PC-3 (cell line): ENCODE measurements at regions not wholly inside any gene's neighbourhood (a gene's known extent, or its start where the extent isn't known, plus 50 kb on each side); places are given as distances from the start of the nearest gene placed in this dataset.

ENCODE experiments used
- ATAC-seq: fragments of 200-7000 bp; cut with Tn5 transposase; 2 replicates; pipeline ENCODE4 v1.9.1; 2020; ENCODE audit warnings: mild to moderate bottlenecking, moderate library complexity
- BruUV-seq: library from RNA; stranded (reverse); fragments of 400-500 nt; replicated peaks from 2 replicates; lab custom pipeline; 2021; lab: Mats Ljungman, UMichigan
- CTCF ChIA-PET: fragments of 300-600 bp; sonication (Branson Sonifier 250); formaldehyde crosslinking; loops from one replicate; lab custom pipeline; 2022; ENCODE audit warnings: antibody characterized with exemption; lab: Charles Lee
- POLR2A ChIA-PET: fragments of 300-600 bp; sonication (Branson Sonifier 250); formaldehyde crosslinking; loops from one replicate; lab custom pipeline; 2022; ENCODE audit warnings: antibody characterized with exemption; ENCODE audit not compliant: unreplicated experiment; lab: Charles Lee
- DNase-seq: peaks from one replicate; pipeline ENCODE4 v3.0.0-alpha.2; 2015
- H2AFZ ChIP-seq: fragments of 300-600 bp; sonication (generic); 2 replicates; pipeline ENCODE4 v1.6.0; 2016; ENCODE audit warnings: antibody characterized with exemption, low read length
- H3F3A ChIP-seq: fragments of 300-600 bp; sonication (generic); one replicate; pipeline ENCODE4 v1.6.0; 2017; ENCODE audit warnings: antibody characterized with exemption, low read length, control low read depth, mild to moderate bottlenecking; ENCODE audit not compliant: unreplicated experiment
- H3K27ac ChIP-seq: fragments of 300-600 bp; sonication (generic); 2 replicates; pipeline ENCODE4 v1.5.1; 2016; ENCODE audit warnings: mild to moderate bottlenecking, low read length
- H3K27me3 ChIP-seq: fragments of 300-600 bp; sonication (generic); 2 replicates; pipeline ENCODE4 v1.6.1; 2016; ENCODE audit warnings: low read length, mixed read lengths
- H3K36me3 ChIP-seq: fragments of 300-600 bp; sonication (generic); 2 replicates; pipeline ENCODE4 v1.6.1; 2016; ENCODE audit warnings: low read depth, mixed run types, low read length, mixed read lengths
- H3K4me1 ChIP-seq: fragments of 300-600 bp; sonication (generic); 2 replicates; pipeline ENCODE4 v1.5.1; 2016; ENCODE audit warnings: low read length; ENCODE audit not compliant: insufficient read depth
- H3K4me2 ChIP-seq: fragments of 300-600 bp; sonication (generic); 2 replicates; pipeline ENCODE4 v1.6.0; 2016; ENCODE audit warnings: low read length
- H3K4me3 ChIP-seq: fragments of 300-600 bp; sonication (generic); 2 replicates; pipeline ENCODE4 v1.5.1; 2016; ENCODE audit warnings: mild to moderate bottlenecking, low read length, mixed read lengths
- H3K79me2 ChIP-seq: fragments of 300-600 bp; sonication (generic); 2 replicates; pipeline ENCODE4 v1.6.1; 2017; ENCODE audit warnings: low read length, mixed read lengths
- H3K9ac ChIP-seq: fragments of 300-600 bp; sonication (generic); 2 replicates; pipeline ENCODE4 v1.6.0; 2016; ENCODE audit warnings: mild to moderate bottlenecking, low read length
- H3K9me2 ChIP-seq: fragments of 300-600 bp; sonication (generic); replicated peaks from 2 replicates; pipeline ENCODE4 v1.6.1; 2016; ENCODE audit warnings: mixed run types, low read length, mixed read lengths
- H3K9me3 ChIP-seq: fragments of 300-600 bp; sonication (generic); 2 replicates; pipeline ENCODE4 v1.6.1; 2016; ENCODE audit warnings: low read length, mixed read lengths
- H4K20me1 ChIP-seq: fragments of 300-600 bp; sonication (generic); 2 replicates; pipeline ENCODE4 v1.6.1; 2016; ENCODE audit warnings: low read length, mixed read lengths
- EZH2 ChIP-seq: fragments of 300-600 bp; sonication (generic); IDR thresholded peaks from one replicate; pipeline ENCODE4 v1.6.1; 2017; ENCODE audit warnings: antibody characterized with exemption, mild to moderate bottlenecking, low read length; ENCODE audit not compliant: unreplicated experiment
- EZH2phosphoT487 ChIP-seq: fragments of 300-600 bp; sonication (generic); IDR thresholded peaks from 2 replicates; pipeline ENCODE4 v1.6.1; 2018; ENCODE audit warnings: mild to moderate bottlenecking, antibody characterized with exemption, low read length, borderline replicate concordance
- intact Hi-C: fragments of 100-400 bp; cut with micrococcal nuclease; formaldehyde crosslinking; loops from 2 replicates; pipeline ENCODE4 v1.9.0; 2023
- TF ChIP-seq, protein P1 (sequence below): fragments of 300-600 bp; sonication (generic); conservative IDR thresholded peaks from 2 replicates; pipeline ENCODE4 v1.5.1; 2017; ENCODE audit warnings: antibody characterized with exemption, low read depth, mild to moderate bottlenecking, low read length

DNA sequence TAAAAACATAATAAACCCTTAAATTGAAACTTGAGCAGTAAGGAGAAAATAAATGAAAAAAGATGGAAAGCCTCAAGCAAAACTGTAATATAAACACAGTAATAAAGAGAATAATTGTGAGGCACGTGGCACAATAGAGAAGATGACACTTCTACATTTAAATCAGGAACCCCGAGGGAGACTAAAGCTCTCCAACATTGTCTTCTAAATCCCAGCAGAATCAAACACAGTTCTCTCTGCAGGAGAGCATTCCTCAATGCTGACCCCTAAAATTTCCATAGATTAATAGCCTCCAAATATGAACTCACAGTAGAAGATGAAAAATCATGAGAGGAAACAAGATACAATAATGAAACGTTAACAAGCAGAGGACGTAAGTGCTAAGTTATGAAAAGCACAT is 721.2 kb upstream of the COX7C start:
- H3K4me1 ChIP-seq = no peaks in the 10 kb centered on the region
- H3K36me3 ChIP-seq = no peaks in the 10 kb centered on the region
- H3K27ac ChIP-seq = no peak overlapping the region
- POLR2A ChIA-PET = no interaction called here
- H2AFZ ChIP-seq = no peak overlapping the region
- no peak for ATAC-seq
- no peaks in the 10 kb centered on the region for H3K9me3 ChIP-seq
- BruUV-seq = no TSS peak
- no peak for DNase-seq
- no peaks in the 10 kb centered on the region for H3K9me2 ChIP-seq
- no peaks in the 10 kb centered on the region for H3K79me2 ChIP-seq
- intact Hi-C loops = no loop called here
- TF ChIP-seq EZH2 = no peak
- no peak for TF ChIP-seq EZH2phosphoT487
- TF ChIP-seq, protein P1, sequence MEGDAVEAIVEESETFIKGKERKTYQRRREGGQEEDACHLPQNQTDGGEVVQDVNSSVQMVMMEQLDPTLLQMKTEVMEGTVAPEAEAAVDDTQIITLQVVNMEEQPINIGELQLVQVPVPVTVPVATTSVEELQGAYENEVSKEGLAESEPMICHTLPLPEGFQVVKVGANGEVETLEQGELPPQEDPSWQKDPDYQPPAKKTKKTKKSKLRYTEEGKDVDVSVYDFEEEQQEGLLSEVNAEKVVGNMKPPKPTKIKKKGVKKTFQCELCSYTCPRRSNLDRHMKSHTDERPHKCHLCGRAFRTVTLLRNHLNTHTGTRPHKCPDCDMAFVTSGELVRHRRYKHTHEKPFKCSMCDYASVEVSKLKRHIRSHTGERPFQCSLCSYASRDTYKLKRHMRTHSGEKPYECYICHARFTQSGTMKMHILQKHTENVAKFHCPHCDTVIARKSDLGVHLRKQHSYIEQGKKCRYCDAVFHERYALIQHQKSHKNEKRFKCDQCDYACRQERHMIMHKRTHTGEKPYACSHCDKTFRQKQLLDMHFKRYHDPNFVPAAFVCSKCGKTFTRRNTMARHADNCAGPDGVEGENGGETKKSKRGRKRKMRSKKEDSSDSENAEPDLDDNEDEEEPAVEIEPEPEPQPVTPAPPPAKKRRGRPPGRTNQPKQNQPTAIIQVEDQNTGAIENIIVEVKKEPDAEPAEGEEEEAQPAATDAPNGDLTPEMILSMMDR = no peak
- H3K4me3 ChIP-seq = no peak overlapping the region
- no peak overlapping the region for H3K4me2 ChIP-seq
- CTCF ChIA-PET = no interaction called here
- no peaks in the 10 kb centered on the region for H3K27me3 ChIP-seq
- H3F3A ChIP-seq = no peaks in the 10 kb centered on the region
- H3K9ac ChIP-seq = no peak overlapping the region
- H4K20me1 ChIP-seq = no peaks in the 10 kb centered on the region

DNA sequence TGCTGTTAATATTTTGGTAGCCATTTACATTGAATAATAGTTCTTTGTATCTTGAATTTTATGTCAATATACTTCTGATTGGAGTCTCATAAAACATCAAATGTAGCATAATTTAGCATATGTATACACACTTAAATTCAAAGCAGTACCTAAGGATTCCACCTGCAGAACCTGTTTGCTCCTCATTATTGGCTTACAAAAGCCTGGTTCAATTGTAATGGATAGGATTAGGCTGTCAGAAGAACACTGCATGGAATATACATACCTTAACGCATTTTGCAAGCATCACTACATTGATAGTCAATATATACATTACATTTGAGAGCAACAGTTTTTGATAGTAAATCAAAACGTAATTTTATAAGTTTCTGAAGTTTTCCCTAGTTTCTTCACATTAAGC is 711.3 kb upstream of the COX7C start:
- no peak overlapping the region for H3K9ac ChIP-seq
- ChIA-PET POLR2A (no interaction called here), CTCF (interaction anchor here (0.7 kb wide), 1 partner anchor 102 kb away, joined by 3 read pairs; no protein-coding TSS in a partner anchor)
- TF ChIP-seq EZH2phosphoT487 (no peak), EZH2 (no peak)
- TF ChIP-seq, protein P1 = no peak
- no peaks in the 10 kb centered on the region for H3K27me3 ChIP-seq
- H3K4me1 ChIP-seq = no peaks in the 10 kb centered on the region
- DNase-seq (no peak), ATAC-seq (no peak)
- no peak overlapping the region for H2AFZ ChIP-seq
- no peaks in the 10 kb centered on the region for H4K20me1 ChIP-seq
- intact Hi-C loops = loop anchor here (10.0 kb wide), 1 partner anchor 598 kb away; no protein-coding TSS in a partner anchor
- BruUV-seq = no TSS peak
- no peaks in the 10 kb centered on the region for H3K79me2 ChIP-seq
- no peak overlapping the region for H3K4me2 ChIP-seq
- no peaks in the 10 kb centered on the region for H3F3A ChIP-seq
- H3K4me3 ChIP-seq = no peak overlapping the region
- no peaks in the 10 kb centered on the region for H3K36me3 ChIP-seq
- H3K9me2 ChIP-seq = no peaks in the 10 kb centered on the region
- no peak overlapping the region for H3K27ac ChIP-seq
- H3K9me3 ChIP-seq = no peaks in the 10 kb centered on the region

DNA sequence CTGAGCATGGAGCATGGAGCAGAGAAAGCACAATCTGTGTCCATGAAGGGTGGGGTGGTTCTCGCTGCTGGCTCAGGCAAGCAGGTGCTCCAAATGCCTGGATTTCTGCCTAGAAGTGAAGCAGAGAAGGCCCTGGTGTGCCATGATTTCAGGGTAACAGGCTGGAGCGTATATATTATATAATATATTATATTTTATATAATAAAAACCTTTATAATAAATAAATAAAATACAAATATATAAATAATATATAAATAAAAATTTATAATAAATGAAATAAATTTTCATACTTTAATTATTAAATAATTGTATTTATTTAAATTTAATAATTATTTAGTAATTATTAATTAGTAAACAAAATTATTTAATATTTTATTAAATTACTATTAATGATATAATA is 707.4 kb upstream of the COX7C start:
- Histone ChIP-seq H3K27me3 (peaks cover 3% of the 10 kb centered on the region; the same call in 1 of the 2 replicates), H3K9me2 (no peaks in the 10 kb centered on the region), H3K27ac (no peak overlapping the region), H2AFZ (no peak overlapping the region), H3K4me1 (no peaks in the 10 kb centered on the region), H3F3A (no peaks in the 10 kb centered on the region), H3K9ac (no peak overlapping the region), H3K4me2 (no peak overlapping the region), H3K4me3 (no peak overlapping the region), H3K79me2 (no peaks in the 10 kb centered on the region), H3K36me3 (no peaks in the 10 kb centered on the region), H3K9me3 (no peaks in the 10 kb centered on the region), H4K20me1 (no peaks in the 10 kb centered on the region)
- no peak for ATAC-seq
- intact Hi-C loops = no loop called here
- ChIA-PET POLR2A (no interaction called here), CTCF (no interaction called here)
- DNase-seq = no peak
- TF ChIP-seq EZH2phosphoT487 (no peak), EZH2 (no peak)
- TF ChIP-seq, protein P1 = no peak
- BruUV-seq = no TSS peak
